Stimulated activated CD4-positive, alpha-beta T cell treated with anti-CD3 and anti-CD28 coated beads, Interleukin-2, amount 100 ng/mL, for 48 hours (primary cell): ENCODE measurements at regions not wholly inside any gene's neighbourhood (a gene's known extent, or its start where the extent isn't known, plus 50 kb on each side); places are given as distances from the start of the nearest gene placed in this dataset.
"Not testable (repeated sequence)": the region's sequence is repeated elsewhere in the genome, so short reads cannot be mapped to it uniquely, and the experiment has no call there.

Experiments used
- DNase-seq, 2 donors: peaks; one replicate each; pipeline ENCODE4 v3.0.0-alpha.2; 2020

GRCh38 chr4:108453366-108453765 lies 167.0 kb upstream of the RPL34 start:
- DNase-seq, result no peak

GRCh38 chr4:108450236-108450898 lies 170.0 kb upstream of the RPL34 start:
- no peak for DNase-seq

- no peak for DNase-seq
These were observed 171.2 kb upstream of the RPL34 start for GRCh38 chr4:108449129-108449528.

- no peak for DNase-seq
These were observed 173.8 kb upstream of the RPL34 start for GRCh38 chr4:108446556-108446955.

- no peak for DNase-seq
These were observed 174.7 kb upstream of the RPL34 start for GRCh38 chr4:108445716-108446115.

- no peak for DNase-seq
These were observed 176.8 kb upstream of the RPL34 start for GRCh38 chr4:108443585-108443984.

- no peak for DNase-seq
These were observed 186.5 kb upstream of the RPL34 start for GRCh38 chr4:108433832-108434231.

- not testable (repeated sequence) for DNase-seq
These were observed 187.0 kb upstream of the RPL34 start for GRCh38 chr4:108433394-108433793.

GRCh38 chr4:108432418-108432817 lies 188.0 kb upstream of the RPL34 start:
- DNase-seq, result no peak

- no peak for DNase-seq
These were observed 188.4 kb upstream of the RPL34 start for GRCh38 chr4:108431986-108432385.

GRCh38 chr4:108430921-108431320 lies 189.5 kb upstream of the RPL34 start:
- DNase-seq, result no peak

GRCh38 chr4:108429662-108430061 lies 190.7 kb upstream of the RPL34 start:
- no peak for DNase-seq

- no peak for DNase-seq
These were observed 191.5 kb upstream of the RPL34 start for GRCh38 chr4:108428923-108429322.

- DNase-seq, result no peak
These were observed 192.4 kb upstream of the RPL34 start for GRCh38 chr4:108427946-108428485.

GRCh38 chr4:108426493-108426892 lies 193.9 kb upstream of the RPL34 start:
- no peak for DNase-seq

- DNase-seq, result no peak
These were observed 194.4 kb upstream of the RPL34 start for GRCh38 chr4:108425988-108426387.

GRCh38 chr4:108417923-108418322 lies 202.5 kb upstream of the RPL34 start:
- no peak for DNase-seq

- no peak for DNase-seq
These were observed 203.5 kb upstream of the RPL34 start for GRCh38 chr4:108416831-108417230.

GRCh38 chr4:108415389-108415788 lies 205.0 kb upstream of the RPL34 start:
- DNase-seq, result no peak

- DNase-seq, result no peak
These were observed 208.5 kb upstream of the RPL34 start for GRCh38 chr4:108411836-108412235.

- DNase-seq, result not testable (repeated sequence)
These were observed 210.7 kb upstream of the RPL34 start for GRCh38 chr4:108409691-108410090.

- no peak for DNase-seq
These were observed 214.8 kb upstream of the RPL34 start for GRCh38 chr4:108405586-108405985.

- DNase-seq, result no peak
These were observed 220.1 kb upstream of the RPL34 start for GRCh38 chr4:108400309-108400708.

- no peak for DNase-seq
These were observed 220.6 kb upstream of the RPL34 start for GRCh38 chr4:108399610-108400265.

- no peak for DNase-seq
These were observed 221.5 kb upstream of the RPL34 start for GRCh38 chr4:108398836-108399235.
